Hematopoietic multipotent progenitor cell treated with erythropoietin and hydrocortisone succinate and interleukin-3 and kit ligand, for 4 days (in vitro differentiated cells): ENCODE measurements at regions not wholly inside any gene's neighbourhood (a gene's known extent, or its start where the extent isn't known, plus 50 kb on each side); places are given as distances from the start of the nearest gene placed in this dataset.

Experiments
- DNase-seq: peaks from one replicate; pipeline ENCODE4 v3.0.0-alpha.2; 2015

DNA sequence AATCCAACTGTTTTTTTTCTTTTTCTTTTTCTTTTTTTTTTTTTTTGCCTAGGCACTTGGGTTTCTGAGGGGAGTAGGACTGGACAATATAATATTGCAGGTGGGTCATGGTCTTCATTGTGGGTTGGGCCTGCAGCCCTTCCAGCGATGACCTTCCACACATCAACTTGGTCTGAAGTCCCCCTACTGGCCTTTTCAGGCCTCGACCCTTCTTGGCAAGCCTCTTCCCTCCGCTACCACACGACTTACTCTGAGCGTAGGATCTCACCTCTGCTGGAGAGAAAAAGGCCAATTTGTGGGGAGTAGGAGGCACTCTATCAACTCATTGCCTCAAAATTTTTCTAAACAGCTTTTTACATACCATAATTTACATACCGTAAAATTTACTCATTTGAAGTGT, 51.1 kb upstream of the GRIK3 start:
- peak; percentile 15 for DNase-seq

DNA sequence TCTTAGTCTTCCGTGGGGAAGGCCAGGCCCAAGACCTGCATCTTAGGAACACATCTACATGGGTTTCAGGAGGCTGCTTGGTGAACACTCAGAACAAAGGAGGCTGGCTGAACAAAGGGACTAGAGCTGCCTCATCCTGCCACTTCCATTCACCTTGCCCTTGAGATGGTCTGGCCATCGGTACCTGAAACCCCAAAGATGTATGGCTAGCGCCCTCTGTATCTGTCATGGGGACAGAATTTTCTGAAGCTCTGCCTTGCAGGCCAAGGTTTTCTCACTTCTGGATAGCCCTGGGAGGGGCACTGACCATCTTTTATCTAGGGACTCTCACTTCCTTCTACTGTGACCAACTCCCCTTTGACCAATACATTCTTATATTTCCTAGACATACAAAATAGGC, 55.4 kb upstream of the GRIK3 start:
- no peak for DNase-seq

- DNase-seq: no peak
Observed at GRCh38 chr1:37090671-37091070, 56.4 kb upstream of the GRIK3 start.

- DNase-seq: no peak
Observed at GRCh38 chr1:37092937-37093336, 58.6 kb upstream of the GRIK3 start.

- no peak for DNase-seq
Observed at GRCh38 chr1:37094302-37094701, 60.0 kb upstream of the GRIK3 start.

- DNase-seq: peak; percentile 28
Observed at GRCh38 chr1:37096523-37096922, 62.2 kb upstream of the GRIK3 start.

DNA sequence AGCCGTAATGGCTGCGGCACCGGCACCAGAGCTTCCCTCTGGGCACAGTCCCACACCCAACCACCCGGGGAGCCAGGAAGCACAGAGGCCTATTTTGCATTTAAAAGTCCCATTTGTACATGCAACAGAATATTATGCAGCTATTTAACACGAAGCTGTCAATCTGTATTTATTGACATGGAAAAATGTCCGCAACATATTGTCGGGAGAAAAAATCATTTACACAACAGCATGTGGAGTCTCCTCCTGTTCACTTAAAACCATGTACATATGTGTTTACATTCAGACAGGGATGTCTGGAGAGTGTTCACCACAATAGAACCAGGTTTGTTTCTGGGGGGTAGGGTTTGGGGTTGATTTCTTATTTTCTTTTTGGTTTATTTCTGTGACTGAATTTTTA, 63.4 kb upstream of the GRIK3 start:
- DNase-seq: no peak

DNA sequence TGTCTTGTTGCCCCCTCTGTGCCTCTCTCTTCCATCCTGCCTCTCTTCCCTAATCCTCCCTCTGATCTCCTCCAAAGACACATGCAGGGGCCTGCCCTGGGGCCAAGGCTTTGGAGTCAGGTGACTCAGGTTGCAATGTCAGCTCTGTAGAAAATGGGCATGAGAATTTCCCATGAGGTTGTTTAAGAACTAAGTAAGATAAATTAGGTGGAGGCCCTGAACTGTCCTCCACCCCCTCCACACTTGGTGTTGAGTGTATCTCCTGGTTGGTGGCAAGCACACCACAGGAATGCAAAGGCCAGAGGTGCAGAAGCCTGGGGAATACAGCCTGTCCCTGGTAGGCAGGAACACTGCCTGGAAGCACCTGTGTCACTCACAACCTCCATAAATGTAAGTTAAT, 63.9 kb upstream of the GRIK3 start:
- no peak for DNase-seq

GRCh38 chr1:37100310-37100709, 66.0 kb upstream of the GRIK3 start:
- no peak for DNase-seq

DNA sequence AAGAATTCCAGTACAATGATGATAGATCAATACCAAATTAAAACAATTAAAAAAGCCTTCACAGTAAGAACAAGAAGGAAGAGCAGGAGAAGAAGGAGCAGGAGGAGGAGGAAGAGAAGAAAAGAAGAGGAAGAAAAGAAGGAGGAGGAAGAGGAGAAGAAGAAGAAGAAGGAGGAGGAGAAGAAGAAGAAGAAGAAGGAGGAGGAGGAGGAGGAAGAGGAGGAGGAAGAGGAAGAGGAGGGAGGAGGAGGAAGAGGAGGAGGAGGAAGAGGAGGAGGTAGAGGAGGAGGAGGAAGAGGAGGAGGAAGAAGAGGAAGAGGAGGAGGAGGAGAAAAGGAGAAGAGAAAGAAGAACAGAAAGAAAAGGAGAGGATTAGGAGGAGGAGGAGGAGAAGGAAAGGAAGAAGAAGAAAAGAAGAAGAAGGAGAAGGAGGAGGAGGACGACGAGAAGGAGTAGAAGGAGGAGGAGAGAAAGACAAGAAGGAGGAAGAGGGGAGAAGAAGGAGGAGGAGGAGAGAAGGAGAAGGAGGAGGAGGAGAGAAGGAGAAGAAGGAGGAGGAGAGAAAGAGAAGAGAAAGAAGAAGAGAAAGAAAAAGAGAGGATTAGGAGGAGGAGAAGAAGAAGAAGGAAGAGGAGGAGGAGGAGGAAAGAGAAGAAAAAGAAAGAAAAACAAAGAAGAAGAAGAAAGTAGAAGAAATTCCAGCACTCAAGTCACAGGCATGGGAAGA, 68.5 kb upstream of the GRIK3 start:
- no peak for DNase-seq

- no peak for DNase-seq
Observed at GRCh38 chr1:37105911-37106310, 71.6 kb upstream of the GRIK3 start.

- DNase-seq: no peak
Observed at GRCh38 chr1:37107153-37107907, 73.0 kb upstream of the GRIK3 start.

- DNase-seq: no peak
Observed at GRCh38 chr1:37108596-37109188, 74.4 kb upstream of the GRIK3 start.

GRCh38 chr1:37112430-37112829, 78.1 kb upstream of the GRIK3 start:
- no peak for DNase-seq

DNA sequence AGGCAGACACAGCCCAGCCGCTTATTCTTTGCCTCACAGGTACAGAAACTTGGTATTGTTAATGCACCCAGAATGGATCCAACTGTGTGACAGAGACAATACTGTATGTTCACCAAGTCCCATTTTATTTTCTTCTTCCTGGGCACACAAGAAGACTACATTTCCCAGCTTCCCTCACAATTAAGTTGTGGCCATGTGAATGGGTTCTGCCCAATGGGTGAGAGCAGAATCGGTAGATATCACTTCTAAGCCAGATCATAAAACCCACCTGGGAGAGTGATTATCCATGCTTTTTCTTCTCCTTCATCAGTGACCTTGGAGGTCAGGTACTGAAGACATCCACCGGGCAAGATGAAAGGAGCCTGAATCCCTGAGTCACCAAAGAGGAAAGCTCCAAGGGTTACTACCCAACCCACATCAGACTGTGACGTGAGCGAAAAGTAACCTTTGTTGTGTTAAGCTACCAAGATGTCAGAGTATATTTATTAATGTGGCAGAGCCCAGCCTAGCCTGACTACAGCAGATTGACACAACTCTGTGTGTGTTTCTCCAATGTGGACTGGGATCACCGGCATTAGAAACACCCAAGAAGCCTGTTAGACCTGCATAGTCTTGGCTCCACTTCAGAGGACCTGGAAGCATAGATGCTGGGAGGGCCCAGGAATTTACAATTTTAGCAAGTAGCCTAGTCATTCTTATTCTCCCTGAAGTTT, 79.1 kb upstream of the GRIK3 start:
- no peak for DNase-seq

DNA sequence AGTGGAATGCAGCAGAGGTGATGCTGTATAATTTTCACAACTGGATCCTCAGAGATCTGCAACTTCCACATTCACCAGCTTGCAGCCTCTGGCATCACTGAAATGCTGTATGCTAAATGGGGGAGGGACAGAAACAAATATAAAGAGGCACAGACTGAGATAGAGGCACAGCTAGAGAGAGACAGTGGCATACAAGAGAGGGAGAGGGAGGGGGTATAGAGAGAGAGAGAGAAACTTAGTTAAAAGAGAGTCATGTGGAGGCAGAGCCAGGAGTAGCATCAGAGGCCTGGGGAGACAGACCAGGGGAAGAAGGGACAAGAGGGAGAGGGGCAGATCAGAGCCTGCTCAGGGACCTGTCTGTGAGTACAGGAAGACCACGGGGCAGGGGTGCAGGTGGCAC, 84.5 kb upstream of the GRIK3 start:
- DNase-seq: no peak

- no peak for DNase-seq
Observed at GRCh38 chr1:37120279-37120678, 86.0 kb upstream of the GRIK3 start.

DNA sequence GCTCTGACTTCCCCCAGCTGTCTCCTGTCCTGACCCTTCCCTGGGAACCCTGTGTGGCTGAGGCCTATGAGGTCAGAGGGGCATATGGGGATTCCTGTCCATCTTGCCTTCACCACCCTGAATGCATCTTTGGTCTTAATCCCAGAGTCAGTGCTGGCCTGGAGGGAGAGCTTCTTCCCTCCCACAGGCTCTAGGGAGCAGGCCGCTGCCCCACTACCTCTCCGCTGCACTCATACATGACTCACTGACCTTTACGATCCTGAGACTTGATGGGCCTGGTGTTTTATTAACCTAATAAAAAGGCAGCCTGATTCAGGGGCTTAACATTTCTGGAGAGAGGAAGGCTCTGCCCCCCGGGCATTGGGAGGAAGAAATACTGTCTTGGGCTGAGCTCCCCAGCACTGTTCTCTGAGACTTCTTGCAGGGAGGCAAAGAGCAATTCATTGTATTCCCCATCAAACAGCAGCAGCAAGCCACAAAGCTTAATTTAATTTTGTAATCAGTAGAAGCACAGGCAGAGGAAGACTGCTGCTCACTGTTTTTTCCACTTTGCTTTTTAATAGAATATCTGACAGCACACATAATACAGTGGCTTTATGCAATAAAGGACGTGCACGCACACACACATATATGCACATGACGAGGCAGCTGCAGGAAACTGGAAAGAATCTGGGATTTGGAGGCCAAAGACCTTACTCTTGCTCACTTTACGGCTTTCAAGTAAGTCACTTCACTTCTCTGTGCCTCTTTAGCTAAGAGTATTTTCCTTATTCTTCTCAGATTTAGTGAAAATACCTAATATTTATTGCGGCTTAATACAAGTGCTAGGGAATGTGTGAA, 89.2 kb upstream of the GRIK3 start:
- DNase-seq: no peak

- DNase-seq: no peak
Observed at GRCh38 chr1:37124501-37124900, 90.2 kb upstream of the GRIK3 start.

DNA sequence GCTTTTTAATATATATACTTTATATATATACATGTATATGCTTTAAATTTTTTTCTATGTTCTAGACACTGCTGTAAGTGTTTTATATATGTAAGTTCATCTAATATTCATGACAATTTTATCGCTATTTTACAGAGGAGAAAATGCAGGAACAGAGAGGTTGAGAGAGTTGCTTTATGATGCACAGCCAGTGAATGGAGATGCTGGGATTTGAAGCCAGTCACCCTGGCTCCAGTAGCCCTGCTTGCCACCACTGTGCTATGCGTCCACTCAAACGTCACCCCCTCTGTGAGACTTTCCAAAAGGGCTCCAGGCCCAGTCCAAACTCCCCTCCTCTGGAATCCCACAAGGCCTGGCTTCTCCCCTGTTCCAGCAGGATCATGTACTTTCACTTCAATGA, 91.0 kb upstream of the GRIK3 start:
- DNase-seq: no peak

GRCh38 chr1:37127254-37127748, 93.0 kb upstream of the GRIK3 start:
- DNase-seq: no peak

DNA sequence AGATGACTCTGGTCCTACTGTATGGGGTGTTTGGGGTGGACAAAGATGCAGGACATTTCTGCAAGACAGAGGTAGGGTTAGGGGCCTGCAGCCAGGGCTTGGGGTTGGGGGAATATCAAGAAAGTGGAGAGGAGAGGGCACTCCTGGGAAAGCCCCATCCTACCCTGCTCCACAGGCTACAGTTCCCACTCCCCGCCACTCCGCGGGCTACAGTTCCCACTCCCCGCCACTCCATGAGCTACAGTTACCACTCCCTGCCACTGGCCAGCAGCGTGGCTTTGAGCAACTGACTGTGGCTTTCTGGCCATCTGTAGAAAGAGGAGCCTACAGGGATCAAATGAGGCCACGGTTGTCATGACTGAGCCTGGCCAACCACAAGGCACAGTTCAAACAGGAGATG, 93.8 kb upstream of the GRIK3 start:
- no peak for DNase-seq
